ENCODE measurements at regions not wholly inside any gene's neighbourhood (a gene's known extent, or its start where the extent isn't known, plus 50 kb on each side); places are given as distances from the start of the nearest gene placed in this dataset.

GRCh38 chr3:26559227-26559626 lies 63.3 kb upstream of the LRRC3B start:
- no peak for DNase-seq

- DNase-seq, result no peak
These were observed 62.5 kb upstream of the LRRC3B start for GRCh38 chr3:26560081-26560480.

GRCh38 chr3:26562021-26562768 lies 60.4 kb upstream of the LRRC3B start:
- DNase-seq, result no peak

Data from 8988T (cell line).